HEK293 (cell line): ENCODE measurements at regions not wholly inside any gene's neighbourhood (a gene's known extent, or its start where the extent isn't known, plus 50 kb on each side); places are given as distances from the start of the nearest gene placed in this dataset.

Experiments used
- CTCF ChIA-PET: fragments of 350-600 bp; formaldehyde crosslinking; extraction: SDS; loops from one replicate; lab custom pipeline; 2021; ENCODE audit warnings: antibody characterized with exemption; lab: Yijun Ruan, JAX
- POLR2A ChIA-PET: fragments of 300-600 bp; formaldehyde crosslinking; extraction: SDS; loops from one replicate; lab custom pipeline; 2020; ENCODE audit warnings: antibody characterized with exemption, inconsistent platforms; lab: Yijun Ruan, JAX
- H3K27ac ChIP-seq: fragments of 200-500 bp; sonication (Bioruptor generic); 2 replicates; pipeline ENCODE4 v1.5.1; 2014; ENCODE audit warnings: low read depth, low read length, control low read depth, inconsistent platforms; ENCODE audit errors: extremely low read depth
- H3K36me3 ChIP-seq, 2 experiments: fragments of 200-500 bp in 1 of 2; sonication (Bioruptor generic) in 1 of 2; 1 replicate in 1 of 2; 2 replicates in 1 of 2; pipeline ENCODE4 v1.5.1; 2014 to 2017; ENCODE audit warnings: inconsistent platforms in 2 of 2, low read length in 2 of 2; ENCODE audit not compliant: control insufficient read depth in 2 of 2, insufficient read depth in 1 of 2
- H3K4me1 ChIP-seq: fragments of 200-500 bp; sonication (Bioruptor generic); 2 replicates; pipeline ENCODE4 v1.5.1; 2014; ENCODE audit warnings: mild to moderate bottlenecking, low read length, inconsistent platforms; ENCODE audit not compliant: control insufficient read depth, insufficient read depth
- H3K4me3 ChIP-seq: 2 replicates; pipeline ENCODE4 v1.5.1; 2011; ENCODE audit warnings: low read depth, mild to moderate bottlenecking, control low read depth, low read length, moderate library complexity
- H3K9me3 ChIP-seq: fragments of 200-500 bp; sonication (Bioruptor generic); 2 replicates; pipeline ENCODE4 v1.5.1; 2014; ENCODE audit warnings: low read depth, low read length, inconsistent platforms; ENCODE audit not compliant: control insufficient read depth, insufficient read depth
- EGR2 ChIP-seq: fragments of 450-650 bp; formaldehyde crosslinking; IDR thresholded peaks from 2 replicates; pipeline ENCODE4 v1.5.1; 2016; ENCODE audit warnings: low read depth, missing biosample characterization, missing genetic modification characterization
- GLI4 ChIP-seq: fragments of 450-650 bp; formaldehyde crosslinking; IDR thresholded peaks from 2 replicates; pipeline ENCODE4 v1.5.1; 2016; ENCODE audit warnings: missing biosample characterization, missing genetic modification characterization
- GLIS1 ChIP-seq: fragments of 450-650 bp; formaldehyde crosslinking; IDR thresholded peaks from 2 replicates; pipeline ENCODE4 v1.5.1; 2016; ENCODE audit warnings: missing biosample characterization, missing genetic modification characterization
- SALL2 ChIP-seq: fragments of 450-650 bp; formaldehyde crosslinking; IDR thresholded peaks from 2 replicates; pipeline ENCODE4 v1.5.0; 2017; ENCODE audit warnings: missing biosample characterization, mild to moderate bottlenecking, missing genetic modification characterization, borderline replicate concordance
- SCRT2 ChIP-seq: fragments of 450-650 bp; formaldehyde crosslinking; IDR thresholded peaks from 2 replicates; pipeline ENCODE4 v1.5.1; 2016; ENCODE audit warnings: missing biosample characterization, missing genetic modification characterization
- ZBTB7A ChIP-seq: fragments of 450-650 bp; formaldehyde crosslinking; IDR thresholded peaks from 2 replicates; pipeline ENCODE4 v1.5.1; 2016; ENCODE audit warnings: low read depth, missing biosample characterization, missing genetic modification characterization
- ZFHX2 ChIP-seq: fragments of 450-650 bp; formaldehyde crosslinking; conservative IDR thresholded peaks from 2 replicates; pipeline ENCODE4 v1.5.1; 2016; ENCODE audit warnings: missing biosample characterization, missing genetic modification characterization
- ZNF10 ChIP-seq: fragments of 450-650 bp; formaldehyde crosslinking; IDR thresholded peaks from 2 replicates; pipeline ENCODE4 v1.5.1; 2017; ENCODE audit warnings: missing biosample characterization, missing genetic modification characterization
- ZNF169 ChIP-seq: fragments of 450-650 bp; formaldehyde crosslinking; IDR thresholded peaks from 2 replicates; pipeline ENCODE4 v1.5.1; 2016; ENCODE audit warnings: missing biosample characterization, missing genetic modification characterization
- ZNF211 ChIP-seq: fragments of 450-650 bp; formaldehyde crosslinking; IDR thresholded peaks from 2 replicates; pipeline ENCODE4 v1.5.1; 2016; ENCODE audit warnings: low read depth, missing biosample characterization, missing genetic modification characterization
- ZNF558 ChIP-seq: fragments of 450-650 bp; formaldehyde crosslinking; IDR thresholded peaks from 2 replicates; pipeline ENCODE4 v1.5.1; 2016; ENCODE audit warnings: missing biosample characterization, missing genetic modification characterization
- ZNF658 ChIP-seq: fragments of 450-650 bp; formaldehyde crosslinking; IDR thresholded peaks from 2 replicates; pipeline ENCODE4; 2016; ENCODE audit warnings: missing biosample characterization, missing genetic modification characterization
- ZNF776 ChIP-seq: fragments of 450-650 bp; formaldehyde crosslinking; IDR thresholded peaks from 2 replicates; pipeline ENCODE4 v1.5.0; 2017; ENCODE audit warnings: missing biosample characterization, missing genetic modification characterization, borderline replicate concordance
- TF ChIP-seq, protein P1 (sequence below): fragments of 450-650 bp; IDR thresholded peaks from 2 replicates; pipeline ENCODE4 v1.5.1; 2018; ENCODE audit warnings: missing biosample characterization, mild to moderate bottlenecking, missing genetic modification characterization
- TF ChIP-seq, protein P2 (sequence below): fragments of 450-650 bp; formaldehyde crosslinking; IDR thresholded peaks from 2 replicates; pipeline ENCODE4 v1.5.1; 2016; ENCODE audit warnings: missing biosample characterization, missing genetic modification characterization
- TF ChIP-seq, protein P3 (sequence below): fragments of 450-650 bp; formaldehyde crosslinking; conservative IDR thresholded peaks from 2 replicates; pipeline ENCODE4 v1.5.1; 2016; ENCODE audit warnings: low read depth, missing biosample characterization, missing genetic modification characterization
- TF ChIP-seq, protein P4 (sequence below): fragments of 450-650 bp; formaldehyde crosslinking; IDR thresholded peaks from 2 replicates; pipeline ENCODE4 v1.5.1; 2017; ENCODE audit warnings: missing biosample characterization, mild to moderate bottlenecking, missing genetic modification characterization, moderate library complexity

DNA sequence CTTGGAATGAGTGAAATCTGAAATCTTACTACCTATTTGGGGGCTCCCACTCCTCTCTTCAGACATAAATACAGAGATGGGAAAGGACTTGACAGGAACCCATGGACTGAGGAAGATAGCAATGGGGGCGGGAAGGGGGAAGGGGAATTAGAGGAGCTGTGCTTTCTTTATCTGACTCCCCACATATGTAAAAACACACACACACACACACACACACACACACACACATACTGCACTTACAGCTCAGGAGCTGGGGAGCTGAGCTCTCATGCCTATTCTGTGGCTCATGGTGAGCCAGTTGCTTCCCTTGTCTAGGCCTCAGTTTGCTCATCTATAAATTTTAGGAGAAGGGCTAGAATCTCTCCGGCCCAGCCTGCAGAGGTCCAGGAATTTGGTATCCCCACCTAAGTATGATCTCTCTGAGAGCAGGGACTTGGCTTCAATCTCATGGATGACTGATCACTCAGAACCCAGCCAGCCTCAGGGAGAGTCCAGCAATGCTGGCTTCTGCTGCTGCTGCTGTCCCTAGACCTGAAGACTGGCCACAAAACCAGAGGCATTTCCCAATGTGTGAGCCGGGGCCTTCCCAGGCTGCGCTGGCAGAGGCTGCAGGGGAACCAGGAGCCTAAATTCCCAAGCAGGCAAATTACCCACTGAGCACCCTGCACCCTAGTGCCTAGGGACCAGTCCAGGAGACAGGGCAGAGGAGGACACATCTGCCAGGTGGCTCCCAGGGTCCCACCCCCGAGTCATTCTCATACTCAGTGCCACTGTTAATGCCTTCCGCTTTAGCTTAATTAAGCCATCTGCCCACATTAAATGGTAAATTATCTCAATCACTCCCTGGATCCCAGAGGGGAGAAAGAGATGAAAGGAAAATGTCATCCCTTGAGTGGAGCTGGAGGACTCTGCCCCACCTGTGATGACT, 57.5 kb upstream of the RBM15 start:
- Histone ChIP-seq H3K4me1 (no peaks in the 10 kb centered on the region), H3K9me3 (no peaks in the 10 kb centered on the region), H3K4me3 (no peak overlapping the region), H3K27ac (no peak overlapping the region), H3K36me3 (no peaks in the 10 kb centered on the region)
- POLR2A ChIA-PET = interaction anchor here (0.7 kb wide), 1 partner anchor 57 kb away, joined by 3 read pairs; no protein-coding TSS in a partner anchor
- peak; percentile 17; the same call in 1 of the 2 replicates for TF ChIP-seq ZFHX2
- TF ChIP-seq EGR2 = peak; percentile 15; the same call in 1 of the 2 replicates
- peak; percentile 30 for TF ChIP-seq GLIS1 (tag by site-specific recombination)
- TF ChIP-seq, protein P1, sequence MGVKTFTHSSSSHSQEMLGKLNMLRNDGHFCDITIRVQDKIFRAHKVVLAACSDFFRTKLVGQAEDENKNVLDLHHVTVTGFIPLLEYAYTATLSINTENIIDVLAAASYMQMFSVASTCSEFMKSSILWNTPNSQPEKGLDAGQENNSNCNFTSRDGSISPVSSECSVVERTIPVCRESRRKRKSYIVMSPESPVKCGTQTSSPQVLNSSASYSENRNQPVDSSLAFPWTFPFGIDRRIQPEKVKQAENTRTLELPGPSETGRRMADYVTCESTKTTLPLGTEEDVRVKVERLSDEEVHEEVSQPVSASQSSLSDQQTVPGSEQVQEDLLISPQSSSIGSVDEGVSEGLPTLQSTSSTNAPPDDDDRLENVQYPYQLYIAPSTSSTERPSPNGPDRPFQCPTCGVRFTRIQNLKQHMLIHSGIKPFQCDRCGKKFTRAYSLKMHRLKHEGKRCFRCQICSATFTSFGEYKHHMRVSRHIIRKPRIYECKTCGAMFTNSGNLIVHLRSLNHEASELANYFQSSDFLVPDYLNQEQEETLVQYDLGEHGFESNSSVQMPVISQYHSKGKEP (tag by site-specific recombination) = no peak
- CTCF ChIA-PET = interaction anchor here (0.9 to 1.6 kb wide), 3 partner anchors 19 to 74 kb away, joined by 3 to 5 read pairs (median 3); no protein-coding TSS in a partner anchor

DNA sequence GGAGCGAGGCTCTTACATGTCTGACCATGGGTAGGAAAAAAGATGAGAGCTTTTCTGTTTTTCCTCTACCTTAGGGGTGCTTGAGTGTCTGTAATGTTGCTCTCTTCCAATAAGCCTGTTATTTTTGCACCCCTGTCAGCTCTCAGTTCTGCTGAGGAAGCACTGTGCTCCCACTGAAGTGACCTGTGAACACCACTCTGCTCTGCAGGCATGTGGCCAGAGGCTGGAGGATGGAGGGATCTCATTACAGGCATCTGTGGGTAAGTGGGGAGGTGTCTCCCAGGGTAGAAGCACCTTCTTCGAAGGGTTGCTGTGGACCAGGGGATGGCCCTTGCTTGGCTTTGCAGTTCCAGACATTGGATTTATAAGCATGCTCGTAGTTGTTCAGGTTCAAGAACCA, 56.8 kb upstream of the RBM15 start:
- ChIA-PET POLR2A (no interaction called here), CTCF (interaction anchor here (0.9 to 1.3 kb wide), 2 partner anchors 74 to 75 kb away, joined by 3 to 4 read pairs; no protein-coding TSS in a partner anchor)
- TF ChIP-seq SALL2 (tag by site-specific recombination) (no peak), ZNF558 (no peak), ZNF776 (tag by site-specific recombination) (no peak), GLI4 (tag by site-specific recombination) (no peak), SCRT2 (no peak), ZNF658 (tag by site-specific recombination) (no peak), ZNF10 (tag by site-specific recombination) (no peak), ZNF211 (no peak), ZNF169 (tag by site-specific recombination) (no peak), ZBTB7A (tag by site-specific recombination) (no peak)
- TF ChIP-seq, protein P2, sequence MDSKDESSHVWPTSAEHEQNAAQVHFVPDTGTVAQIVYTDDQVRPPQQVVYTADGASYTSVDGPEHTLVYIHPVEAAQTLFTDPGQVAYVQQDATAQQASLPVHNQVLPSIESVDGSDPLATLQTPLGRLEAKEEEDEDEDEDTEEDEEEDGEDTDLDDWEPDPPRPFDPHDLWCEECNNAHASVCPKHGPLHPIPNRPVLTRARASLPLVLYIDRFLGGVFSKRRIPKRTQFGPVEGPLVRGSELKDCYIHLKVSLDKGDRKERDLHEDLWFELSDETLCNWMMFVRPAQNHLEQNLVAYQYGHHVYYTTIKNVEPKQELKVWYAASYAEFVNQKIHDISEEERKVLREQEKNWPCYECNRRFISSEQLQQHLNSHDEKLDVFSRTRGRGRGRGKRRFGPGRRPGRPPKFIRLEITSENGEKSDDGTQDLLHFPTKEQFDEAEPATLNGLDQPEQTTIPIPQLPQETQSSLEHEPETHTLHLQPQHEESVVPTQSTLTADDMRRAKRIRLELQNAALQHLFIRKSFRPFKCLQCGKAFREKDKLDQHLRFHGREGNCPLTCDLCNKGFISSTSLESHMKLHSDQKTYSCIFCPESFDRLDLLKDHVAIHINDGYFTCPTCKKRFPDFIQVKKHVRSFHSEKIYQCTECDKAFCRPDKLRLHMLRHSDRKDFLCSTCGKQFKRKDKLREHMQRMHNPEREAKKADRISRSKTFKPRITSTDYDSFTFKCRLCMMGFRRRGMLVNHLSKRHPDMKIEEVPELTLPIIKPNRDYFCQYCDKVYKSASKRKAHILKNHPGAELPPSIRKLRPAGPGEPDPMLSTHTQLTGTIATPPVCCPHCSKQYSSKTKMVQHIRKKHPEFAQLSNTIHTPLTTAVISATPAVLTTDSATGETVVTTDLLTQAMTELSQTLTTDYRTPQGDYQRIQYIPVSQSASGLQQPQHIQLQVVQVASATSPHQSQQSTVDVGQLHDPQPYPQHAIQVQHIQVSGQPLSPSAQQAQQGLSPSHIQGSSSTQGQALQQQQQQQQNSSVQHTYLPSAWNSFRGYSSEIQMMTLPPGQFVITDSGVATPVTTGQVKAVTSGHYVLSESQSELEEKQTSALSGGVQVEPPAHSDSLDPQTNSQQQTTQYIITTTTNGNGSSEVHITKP (tag by site-specific recombination) = no peak
- TF ChIP-seq, protein P3, sequence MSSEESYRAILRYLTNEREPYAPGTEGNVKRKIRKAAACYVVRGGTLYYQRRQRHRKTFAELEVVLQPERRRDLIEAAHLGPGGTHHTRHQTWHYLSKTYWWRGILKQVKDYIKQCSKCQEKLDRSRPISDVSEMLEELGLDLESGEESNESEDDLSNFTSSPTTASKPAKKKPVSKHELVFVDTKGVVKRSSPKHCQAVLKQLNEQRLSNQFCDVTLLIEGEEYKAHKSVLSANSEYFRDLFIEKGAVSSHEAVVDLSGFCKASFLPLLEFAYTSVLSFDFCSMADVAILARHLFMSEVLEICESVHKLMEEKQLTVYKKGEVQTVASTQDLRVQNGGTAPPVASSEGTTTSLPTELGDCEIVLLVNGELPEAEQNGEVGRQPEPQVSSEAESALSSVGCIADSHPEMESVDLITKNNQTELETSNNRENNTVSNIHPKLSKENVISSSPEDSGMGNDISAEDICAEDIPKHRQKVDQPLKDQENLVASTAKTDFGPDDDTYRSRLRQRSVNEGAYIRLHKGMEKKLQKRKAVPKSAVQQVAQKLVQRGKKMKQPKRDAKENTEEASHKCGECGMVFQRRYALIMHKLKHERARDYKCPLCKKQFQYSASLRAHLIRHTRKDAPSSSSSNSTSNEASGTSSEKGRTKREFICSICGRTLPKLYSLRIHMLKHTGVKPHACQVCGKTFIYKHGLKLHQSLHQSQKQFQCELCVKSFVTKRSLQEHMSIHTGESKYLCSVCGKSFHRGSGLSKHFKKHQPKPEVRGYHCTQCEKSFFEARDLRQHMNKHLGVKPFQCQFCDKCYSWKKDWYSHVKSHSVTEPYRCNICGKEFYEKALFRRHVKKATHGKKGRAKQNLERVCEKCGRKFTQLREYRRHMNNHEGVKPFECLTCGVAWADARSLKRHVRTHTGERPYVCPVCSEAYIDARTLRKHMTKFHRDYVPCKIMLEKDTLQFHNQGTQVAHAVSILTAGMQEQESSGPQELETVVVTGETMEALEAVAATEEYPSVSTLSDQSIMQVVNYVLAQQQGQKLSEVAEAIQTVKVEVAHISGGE (tag by site-specific recombination) = no peak
- TF ChIP-seq, protein P4, sequence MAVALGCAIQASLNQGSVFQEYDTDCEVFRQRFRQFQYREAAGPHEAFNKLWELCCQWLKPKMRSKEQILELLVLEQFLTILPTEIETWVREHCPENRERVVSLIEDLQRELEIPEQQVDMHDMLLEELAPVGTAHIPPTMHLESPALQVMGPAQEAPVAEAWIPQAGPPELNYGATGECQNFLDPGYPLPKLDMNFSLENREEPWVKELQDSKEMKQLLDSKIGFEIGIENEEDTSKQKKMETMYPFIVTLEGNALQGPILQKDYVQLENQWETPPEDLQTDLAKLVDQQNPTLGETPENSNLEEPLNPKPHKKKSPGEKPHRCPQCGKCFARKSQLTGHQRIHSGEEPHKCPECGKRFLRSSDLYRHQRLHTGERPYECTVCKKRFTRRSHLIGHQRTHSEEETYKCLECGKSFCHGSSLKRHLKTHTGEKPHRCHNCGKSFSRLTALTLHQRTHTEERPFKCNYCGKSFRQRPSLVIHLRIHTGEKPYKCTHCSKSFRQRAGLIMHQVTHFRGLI = no peak
- no peaks in the 10 kb centered on the region for H3K9me3 ChIP-seq
- H3K36me3 ChIP-seq = no peaks in the 10 kb centered on the region
- H3K4me3 ChIP-seq = no peak overlapping the region
- H3K27ac ChIP-seq = no peak overlapping the region
- H3K4me1 ChIP-seq = no peaks in the 10 kb centered on the region
